Nephron progenitor cell (in vitro differentiated cells): ENCODE measurements at regions not wholly inside any gene's neighbourhood (a gene's known extent, or its start where the extent isn't known, plus 50 kb on each side); places are given as distances from the start of the nearest gene placed in this dataset.
A peak's percentile ranks its signal among the peaks of the same experiment; 100 is the strongest.

Experiments
- DNase-seq: peaks from one replicate; pipeline ENCODE4 v3.0.0; 2021
- H3K27ac Mint-ChIP-seq: 2 replicates; pipeline ENCODE4 v1.8.0; 2021; ENCODE audit warnings: mild to moderate bottlenecking, moderate library complexity, mixed read lengths
- H3K27me3 Mint-ChIP-seq: 2 replicates; pipeline ENCODE4 v1.8.0; 2021; ENCODE audit warnings: mild to moderate bottlenecking, low read depth, mixed read lengths; ENCODE audit not compliant: poor library complexity
- H3K36me3 Mint-ChIP-seq: 2 replicates; pipeline ENCODE4 v1.8.0; 2021; ENCODE audit warnings: low read depth, mixed read lengths
- H3K4me1 Mint-ChIP-seq: 2 replicates; pipeline ENCODE4 v1.8.0; 2021; ENCODE audit warnings: mixed read lengths
- H3K4me3 Mint-ChIP-seq: 2 replicates; pipeline ENCODE4 v1.8.0; 2021; ENCODE audit warnings: mild to moderate bottlenecking, moderate library complexity, mixed read lengths
- H3K9me3 Mint-ChIP-seq: 2 replicates; pipeline ENCODE4 v1.8.0; 2021; ENCODE audit warnings: mild to moderate bottlenecking, moderate library complexity, mixed read lengths
- CTCF ChIP-seq: fragments of 200-600 bp; sonication (generic); IDR thresholded peaks from 2 replicates; pipeline ENCODE4 v1.5.0; 2021; ENCODE audit warnings: antibody characterized with exemption

- peaks cover 12% of the 10 kb centered on the region for H3K4me1 Mint-ChIP-seq
- H3K36me3 Mint-ChIP-seq: peaks cover 11% of the 10 kb centered on the region
- peaks cover 3% of the 10 kb centered on the region for H3K27me3 Mint-ChIP-seq
- no peak overlapping the region for H3K4me3 Mint-ChIP-seq
- H3K9me3 Mint-ChIP-seq: peaks cover 19% of the 10 kb centered on the region
- TF ChIP-seq CTCF: no peak
- H3K27ac Mint-ChIP-seq: no peak overlapping the region
- no peak for DNase-seq
Measured at GRCh38 chr7:68454931-68455330, 1143.3 kb upstream of the AUTS2 start.

GRCh38 chr7:68456469-68456868, 1141.8 kb upstream of the AUTS2 start:
- no peak for DNase-seq
- H3K4me3 Mint-ChIP-seq: no peak overlapping the region
- peaks cover 11% of the 10 kb centered on the region for H3K36me3 Mint-ChIP-seq
- peaks cover 19% of the 10 kb centered on the region for H3K9me3 Mint-ChIP-seq
- no peak overlapping the region for H3K27ac Mint-ChIP-seq
- no peak for TF ChIP-seq CTCF
- peaks cover 12% of the 10 kb centered on the region for H3K4me1 Mint-ChIP-seq
- peaks cover 11% of the 10 kb centered on the region for H3K27me3 Mint-ChIP-seq

- H3K4me3 Mint-ChIP-seq: no peak overlapping the region
- DNase-seq: no peak
- peaks cover 12% of the 10 kb centered on the region for H3K4me1 Mint-ChIP-seq
- peaks cover 19% of the 10 kb centered on the region for H3K9me3 Mint-ChIP-seq
- no peak for TF ChIP-seq CTCF
- H3K36me3 Mint-ChIP-seq: peaks cover 11% of the 10 kb centered on the region
- H3K27ac Mint-ChIP-seq: no peak overlapping the region
- H3K27me3 Mint-ChIP-seq: peaks cover 11% of the 10 kb centered on the region
Measured at GRCh38 chr7:68457481-68457880, 1140.8 kb upstream of the AUTS2 start.

- peaks cover 11% of the 10 kb centered on the region for H3K36me3 Mint-ChIP-seq
- H3K9me3 Mint-ChIP-seq: peaks cover 19% of the 10 kb centered on the region
Measured at GRCh38 chr7:68458010-68458908, 1140.0 kb upstream of the AUTS2 start.

GRCh38 chr7:68461430-68461829, 1136.8 kb upstream of the AUTS2 start:
- TF ChIP-seq CTCF: no peak
- Mint-ChIP-seq H3K9me3 (peaks cover 19% of the 10 kb centered on the region), H3K27ac (no peak overlapping the region), H3K4me3 (no peak overlapping the region), H3K4me1 (peaks cover 12% of the 10 kb centered on the region), H3K27me3 (peaks cover 17% of the 10 kb centered on the region), H3K36me3 (peaks cover 11% of the 10 kb centered on the region)
- DNase-seq: no peak

More at GRCh38 chr7:68458010-68458908, 1140.0 kb upstream of the AUTS2 start:
- no peak overlapping the region for H3K4me3 Mint-ChIP-seq
- peaks cover 13% of the 10 kb centered on the region for H3K27me3 Mint-ChIP-seq
- peaks cover 12% of the 10 kb centered on the region for H3K4me1 Mint-ChIP-seq
- DNase-seq: no peak
- H3K27ac Mint-ChIP-seq: peak overlapping the region; percentile 14
- no peak for TF ChIP-seq CTCF
